Neural progenitor cell (in vitro differentiated cells): ENCODE measurements at regions not wholly inside any gene's neighbourhood (a gene's known extent, or its start where the extent isn't known, plus 50 kb on each side); places are given as distances from the start of the nearest gene placed in this dataset.

ENCODE experiments used
- CTCF ChIP-seq: fragments of 200-600 bp; sonication (generic); IDR thresholded peaks from 2 replicates; pipeline ENCODE4 v1.5.1; 2017; ENCODE audit warnings: antibody characterized with exemption, mild to moderate bottlenecking
- EZH2 ChIP-seq: fragments of 200-600 bp; sonication (generic); IDR thresholded peaks from 2 replicates; pipeline ENCODE4 v1.6.1; 2017; ENCODE audit warnings: antibody characterized with exemption, mild to moderate bottlenecking, moderate library complexity
- EZH2phosphoT487 ChIP-seq: fragments of 200-600 bp; sonication (generic); IDR thresholded peaks from 2 replicates; pipeline ENCODE4 v1.6.1; 2017; ENCODE audit warnings: antibody characterized with exemption

GRCh38 chr12:93316623-93316971, 61.1 kb upstream of the NUDT4 start:
- TF ChIP-seq CTCF = no peak
- no peak for TF ChIP-seq EZH2
- TF ChIP-seq EZH2phosphoT487 = no peak
